H1 (cell line): ENCODE measurements at regions not wholly inside any gene's neighbourhood (a gene's known extent, or its start where the extent isn't known, plus 50 kb on each side); places are given as distances from the start of the nearest gene placed in this dataset.

Experiments used
- CTCF ChIA-PET: fragments of 300-600 bp; sonication (Branson Sonifier 250); formaldehyde crosslinking; loops from one replicate; lab custom pipeline; 2021; ENCODE audit not compliant: partially characterized antibody; lab: Charles Lee
- POLR2A ChIA-PET: fragments of 300-600 bp; sonication (Branson Sonifier 250); formaldehyde crosslinking; loops from one replicate; lab custom pipeline; 2021; ENCODE audit warnings: inconsistent platforms; ENCODE audit not compliant: partially characterized antibody; lab: Charles Lee
- DNase-seq, 2 experiments: peaks; one replicate each; pipeline versions ENCODE4 v3.0.0 to v3.0.0-alpha.2; 2010 to 2022; ENCODE audit warnings: low spot score in 2 of 2, low read depth in 1 of 2, mixed read lengths in 1 of 2
- FAIRE-seq: peaks from 2 replicates; lab custom pipeline; 2011; peaks lifted over from hg19 to GRCh38; lab: Jason Lieb, UNC
- H2AFZ ChIP-seq: 2 replicates; pipeline ENCODE4 v1.8.1; 2012; ENCODE audit warnings: low read length, inconsistent platforms
- H2AK5ac ChIP-seq: 2 replicates; pipeline ENCODE4 v1.6.1; 2013; ENCODE audit warnings: low read depth, low read length
- H2BK120ac ChIP-seq: replicated peaks from 2 replicates; pipeline ENCODE3; 2013; ENCODE audit warnings: low read depth, low read length, inconsistent platforms
- H2BK12ac ChIP-seq: 2 replicates; pipeline ENCODE4 v1.6.1; 2013; ENCODE audit warnings: low read depth, low read length
- H2BK15ac ChIP-seq: 2 replicates; pipeline ENCODE4 v1.6.1; 2013; ENCODE audit warnings: low read length
- H2BK20ac ChIP-seq: 2 replicates; pipeline ENCODE4 v1.6.1; 2013; ENCODE audit warnings: low read length
- H2BK5ac ChIP-seq: 2 replicates; pipeline ENCODE4 v1.6.1; 2013; ENCODE audit warnings: low read depth, low read length
- H3K14ac ChIP-seq: 2 replicates; pipeline ENCODE4 v1.6.1; 2013; ENCODE audit warnings: inconsistent platforms; ENCODE audit not compliant: insufficient read length
- H3K18ac ChIP-seq: 2 replicates; pipeline ENCODE4 v1.6.1; 2013; ENCODE audit warnings: low read length; ENCODE audit errors: extremely low read depth
- H3K23ac ChIP-seq: 2 replicates; pipeline ENCODE4 v1.6.1; 2013; ENCODE audit warnings: inconsistent platforms; ENCODE audit not compliant: insufficient read length
- H3K23me2 ChIP-seq: 2 replicates; pipeline ENCODE4 v1.6.1; 2013; ENCODE audit warnings: low read depth, low read length
- H3K27ac ChIP-seq: 2 replicates; pipeline ENCODE4 v1.6.1; 2011; ENCODE audit warnings: low read depth, low read length, inconsistent platforms
- H3K27me3 ChIP-seq, 4 experiments: replicated peaks in 1 of 4; 1 replicate in 1 of 4; 2 replicates in 3 of 4; pipeline versions ENCODE4 v1.6.1 to v1.8.1; 2011 to 2013; ENCODE audit warnings: low read length in 3 of 4, mild to moderate bottlenecking in 3 of 4, inconsistent platforms in 2 of 4, mixed read lengths in 2 of 4, moderate library complexity in 1 of 4; ENCODE audit not compliant: control insufficient read depth in 3 of 4, insufficient read depth in 3 of 4; ENCODE audit errors: extremely low read depth in 1 of 4
- H3K36me3 ChIP-seq, 4 experiments: 2 replicates each; pipeline versions ENCODE4 v1.6.1 to v1.8.1; 2011 to 2013; ENCODE audit warnings: mild to moderate bottlenecking in 4 of 4, low read length in 3 of 4, moderate library complexity in 2 of 4, control low read depth in 1 of 4, inconsistent platforms in 1 of 4; ENCODE audit not compliant: insufficient read depth in 4 of 4, control insufficient read depth in 2 of 4
- H3K4ac ChIP-seq: replicated peaks from 2 replicates; pipeline ENCODE3; 2013; ENCODE audit warnings: low read length, low read depth, mixed read lengths, inconsistent platforms; ENCODE audit not compliant: insufficient read length
- H3K4me1 ChIP-seq, 4 experiments: replicated peaks in 1 of 4; 1 replicate in 1 of 4; 2 replicates in 3 of 4; pipeline versions ENCODE4 v1.6.1 to v1.8.1; 2011 to 2013; ENCODE audit warnings: low read length in 3 of 4, inconsistent platforms in 2 of 4, mixed read lengths in 1 of 4; ENCODE audit not compliant: insufficient read depth in 4 of 4, control insufficient read depth in 3 of 4
- H3K4me2 ChIP-seq, 2 experiments: 2 replicates each; pipeline versions ENCODE4 v1.6.1 to v1.8.1; 2011 to 2013; ENCODE audit warnings: low read depth in 2 of 2, low read length in 2 of 2, control low read depth in 1 of 2, inconsistent platforms in 1 of 2, mild to moderate bottlenecking in 1 of 2; ENCODE audit not compliant: insufficient read depth in 1 of 2
- H3K4me3 ChIP-seq, 4 experiments: fragments of 200-600, 300-600 bp in 1 of 4; sonication (generic), shearing (Covaris generic), sonication (Bioruptor Twin) in 1 of 4; 2 replicates each; pipeline versions ENCODE4 v1.5.1 to v1.8.1; 2011 to 2016; ENCODE audit warnings: low read length in 4 of 4, low read depth in 3 of 4, control low read depth in 2 of 4, inconsistent platforms in 2 of 4, mild to moderate bottlenecking in 2 of 4, mixed read lengths in 1 of 4, moderate library complexity in 1 of 4; ENCODE audit not compliant: insufficient read depth in 2 of 4; ENCODE audit errors: extremely low read depth in 1 of 4
- H3K56ac ChIP-seq: replicated peaks from 2 replicates; pipeline ENCODE3; 2013; ENCODE audit warnings: low read depth, mild to moderate bottlenecking, mixed read lengths, low read length, inconsistent platforms; ENCODE audit not compliant: insufficient read length
- H3K79me1 ChIP-seq: 2 replicates; pipeline ENCODE4 v1.6.1; 2013; ENCODE audit warnings: low read depth, low read length, control low read depth
- H3K79me2 ChIP-seq, 2 experiments: 2 replicates each; pipeline versions ENCODE4 v1.6.1 to v1.8.1; 2012 to 2013; ENCODE audit warnings: low read length in 2 of 2, mild to moderate bottlenecking in 2 of 2, inconsistent platforms in 1 of 2; ENCODE audit not compliant: insufficient read depth in 2 of 2, control insufficient read depth in 1 of 2
- H3K9ac ChIP-seq, 4 experiments: replicated peaks in 1 of 4; 1 replicate in 1 of 4; 2 replicates in 3 of 4; pipeline versions ENCODE4 v1.6.1 to v1.8.1; 2011 to 2013; ENCODE audit warnings: low read depth in 3 of 4, low read length in 3 of 4, control low read depth in 2 of 4, mild to moderate bottlenecking in 2 of 4, moderate library complexity in 2 of 4, inconsistent platforms in 1 of 4; ENCODE audit errors: extremely low read depth in 1 of 4
- H3K9me3 ChIP-seq, 2 experiments: 2 replicates each; pipeline versions ENCODE4 v1.6.1 to v1.8.1; 2012 to 2013; ENCODE audit warnings: mild to moderate bottlenecking in 2 of 2, moderate library complexity in 2 of 2, control low read depth in 1 of 2, inconsistent platforms in 1 of 2, low read depth in 1 of 2, low read length in 1 of 2, mixed read lengths in 1 of 2; ENCODE audit not compliant: insufficient read depth in 2 of 2
- H4K20me1 ChIP-seq, 2 experiments: replicated peaks in 1 of 2; 2 replicates each; pipeline versions ENCODE3 to v1.8.1; 2011 to 2013; ENCODE audit warnings: inconsistent platforms in 2 of 2, low read length in 2 of 2, mild to moderate bottlenecking in 1 of 2; ENCODE audit not compliant: insufficient read depth in 2 of 2, control insufficient read depth in 1 of 2
- H4K5ac ChIP-seq: 2 replicates; pipeline ENCODE4 v1.6.1; 2013; ENCODE audit warnings: low read length, low read depth, mixed read lengths, inconsistent platforms; ENCODE audit not compliant: insufficient read length
- H4K8ac ChIP-seq: 2 replicates; pipeline ENCODE4 v1.8.0; 2013; ENCODE audit warnings: mild to moderate bottlenecking, moderate library complexity, low read length, inconsistent platforms; ENCODE audit not compliant: insufficient read depth; ENCODE audit errors: extremely low read depth
- H4K91ac ChIP-seq: replicated peaks from 2 replicates; pipeline ENCODE3; 2013; ENCODE audit warnings: low read length, mixed read lengths, inconsistent platforms; ENCODE audit not compliant: insufficient read length
- POLR2AphosphoS5 ChIP-seq: IDR thresholded peaks from 2 replicates; pipeline ENCODE4 v1.6.1; 2011; ENCODE audit warnings: low read depth, low read length
- WGBS, 2 experiments: shearing (Covaris generic) in 1 of 2; methylation state at CpG; one replicate each; pipeline versions ENCODE4 v1.1.6 to v1.1.7; 2013 to 2015; ENCODE audit warnings: low lambda C conversion rate in 2 of 2, mixed read lengths in 2 of 2, inconsistent platforms in 1 of 2, low coverage in 1 of 2, missing lambda C conversion rate in 1 of 2; ENCODE audit not compliant: insufficient replicate concordance in 2 of 2, insufficient coverage in 1 of 2, insufficient read length in 1 of 2; ENCODE audit errors: extremely low coverage in 1 of 2, missing lambda C conversion rate in 1 of 2; 5-methylcytosine and 5-hydroxymethylcytosine counted together

DNA sequence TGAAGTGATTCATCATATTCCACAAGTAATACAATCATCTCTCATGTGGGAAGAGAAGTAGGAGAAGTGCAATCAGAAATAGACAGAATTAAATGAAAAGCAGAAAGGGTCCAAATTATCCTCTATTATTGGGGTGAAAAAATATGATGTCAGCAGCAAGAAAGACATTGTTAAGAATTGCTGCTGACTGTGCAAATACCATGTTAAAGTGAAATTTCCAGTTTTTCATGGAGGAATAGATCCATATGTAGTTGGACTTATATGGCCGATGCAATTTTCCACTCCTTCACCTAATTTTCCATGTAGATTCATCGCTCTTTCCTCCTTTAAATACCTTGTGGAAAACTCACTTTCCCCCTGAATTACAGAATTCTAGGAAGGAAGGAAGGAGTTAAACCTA lies 819.8 kb downstream of the GATA3 start:
- no peaks in the 10 kb centered on the region for H3K79me1 ChIP-seq
- H4K8ac ChIP-seq = no peak overlapping the region
- no peak overlapping the region for H3K9ac ChIP-seq
- WGBS, 2 experiments = 93% methylated on average over 2 of the region's 2 CpGs; no CpG with 5 or more reads in 1 of the 2 experiments
- POLR2A ChIA-PET = no interaction called here
- FAIRE-seq (no peak), DNase-seq (no peak)
- H3K56ac ChIP-seq = no peak overlapping the region
- no peak overlapping the region for H3K14ac ChIP-seq
- no peak overlapping the region for H2BK20ac ChIP-seq
- H3K23ac ChIP-seq = no peak overlapping the region
- no peak for TF ChIP-seq POLR2AphosphoS5
- H3K4me3 ChIP-seq = no peak overlapping the region
- no peak overlapping the region for H2BK12ac ChIP-seq
- no peak overlapping the region for H2AFZ ChIP-seq
- H3K36me3 ChIP-seq = no peaks in the 10 kb centered on the region
- no peak overlapping the region for H2BK5ac ChIP-seq
- H2AK5ac ChIP-seq = no peak overlapping the region
- H3K79me2 ChIP-seq = no peaks in the 10 kb centered on the region
- H3K9me3 ChIP-seq = no peaks in the 10 kb centered on the region; a peak in 1 of 4 replicates
- no peak overlapping the region for H3K4ac ChIP-seq
- no peak overlapping the region for H3K27ac ChIP-seq
- no peak overlapping the region for H4K5ac ChIP-seq
- H2BK15ac ChIP-seq = no peak overlapping the region
- no peaks in the 10 kb centered on the region for H3K23me2 ChIP-seq
- H3K27me3 ChIP-seq = no peaks in the 10 kb centered on the region; a peak in 1 of 7 replicates
- no peak overlapping the region for H3K18ac ChIP-seq
- no peak overlapping the region for H4K91ac ChIP-seq
- no peak overlapping the region for H2BK120ac ChIP-seq
- H4K20me1 ChIP-seq = no peaks in the 10 kb centered on the region
- H3K4me2 ChIP-seq = no peak overlapping the region
- CTCF ChIA-PET = no interaction called here
- no peaks in the 10 kb centered on the region for H3K4me1 ChIP-seq
